Trophoblast cell (in vitro differentiated cells and primary cell): ENCODE measurements at regions not wholly inside any gene's neighbourhood (a gene's known extent, or its start where the extent isn't known, plus 50 kb on each side); places are given as distances from the start of the nearest gene placed in this dataset.

ENCODE experiments used
- DNase-seq, 2 donors: peaks; one replicate each; pipeline ENCODE4 v3.0.0-alpha.2; 2016
- H2AFZ ChIP-seq: 2 replicates; pipeline ENCODE4 v1.6.1; 2013; ENCODE audit warnings: low read length, moderate library complexity, mild to moderate bottlenecking; ENCODE audit not compliant: insufficient read depth, poor library complexity
- H2AK5ac ChIP-seq: 2 replicates; pipeline ENCODE4 v1.6.1; 2013; ENCODE audit warnings: mild to moderate bottlenecking, low read length
- H2BK120ac ChIP-seq: 2 replicates; pipeline ENCODE4 v1.6.1; 2013; ENCODE audit warnings: low read length, mild to moderate bottlenecking, moderate library complexity; ENCODE audit not compliant: insufficient read depth, poor library complexity
- H2BK12ac ChIP-seq: 2 replicates; pipeline ENCODE4 v1.6.1; 2013; ENCODE audit warnings: mild to moderate bottlenecking, low read length, moderate library complexity
- H2BK5ac ChIP-seq: 2 replicates; pipeline ENCODE4 v1.6.1; 2013; ENCODE audit warnings: low read length, low read depth, moderate library complexity, mild to moderate bottlenecking; ENCODE audit not compliant: poor library complexity
- H3K14ac ChIP-seq: 2 replicates; pipeline ENCODE4 v1.6.1; 2013; ENCODE audit warnings: mild to moderate bottlenecking, low read length
- H3K18ac ChIP-seq: 2 replicates; pipeline ENCODE4 v1.6.1; 2013; ENCODE audit warnings: mild to moderate bottlenecking, low read length
- H3K23ac ChIP-seq: 2 replicates; pipeline ENCODE4 v1.6.1; 2013; ENCODE audit warnings: low read length
- H3K27ac ChIP-seq: 2 replicates; pipeline ENCODE4 v1.5.1; 2013; ENCODE audit warnings: low read depth, mild to moderate bottlenecking, inconsistent platforms, low read length, moderate library complexity
- H3K27me3 ChIP-seq: 2 replicates; pipeline ENCODE4 v1.6.1; 2013; ENCODE audit warnings: inconsistent platforms, mild to moderate bottlenecking, low read length, moderate library complexity; ENCODE audit not compliant: insufficient read depth
- H3K36me3 ChIP-seq, 2 experiments: 1 replicate in 1 of 2; 2 replicates in 1 of 2; pipeline ENCODE4 v1.6.1; 2013; ENCODE audit warnings: low read length in 2 of 2, mild to moderate bottlenecking in 2 of 2, moderate library complexity in 1 of 2; ENCODE audit not compliant: insufficient read depth in 2 of 2, control insufficient read depth in 1 of 2
- H3K4ac ChIP-seq: 2 replicates; pipeline ENCODE4 v1.6.1; 2013; ENCODE audit warnings: low read depth, mild to moderate bottlenecking, low read length, moderate library complexity
- H3K4me1 ChIP-seq, 2 experiments: 1 replicate in 1 of 2; 2 replicates in 1 of 2; pipeline ENCODE4 v1.6.1; 2013; ENCODE audit warnings: low read length in 2 of 2, mild to moderate bottlenecking in 2 of 2, moderate library complexity in 1 of 2; ENCODE audit not compliant: insufficient read depth in 2 of 2, control insufficient read depth in 1 of 2
- H3K4me2 ChIP-seq: 2 replicates; pipeline ENCODE4 v1.6.1; 2013; ENCODE audit warnings: inconsistent platforms, mild to moderate bottlenecking, low read length, moderate library complexity
- H3K4me3 ChIP-seq: 2 replicates; pipeline ENCODE4 v1.5.1; 2013; ENCODE audit warnings: mild to moderate bottlenecking, low read depth, low read length, inconsistent platforms
- H3K79me1 ChIP-seq: one replicate; pipeline ENCODE4 v1.6.1; 2013; ENCODE audit warnings: low read length
- H3K79me2 ChIP-seq: 2 replicates; pipeline ENCODE4 v1.6.1; 2013; ENCODE audit warnings: low read length, mild to moderate bottlenecking; ENCODE audit not compliant: control insufficient read depth, insufficient read depth, poor library complexity
- H3K9ac ChIP-seq: 2 replicates; pipeline ENCODE4 v1.6.1; 2013; ENCODE audit warnings: mild to moderate bottlenecking, low read length
- H3K9me3 ChIP-seq: 2 replicates; pipeline ENCODE4 v1.6.1; 2013; ENCODE audit warnings: low read depth, mild to moderate bottlenecking, control low read depth, inconsistent platforms, low read length; ENCODE audit not compliant: insufficient read depth
- H4K12ac ChIP-seq: 2 replicates; pipeline ENCODE4 v1.6.1; 2013; ENCODE audit warnings: low read depth, mild to moderate bottlenecking, low read length, moderate library complexity
- H4K8ac ChIP-seq: 2 replicates; pipeline ENCODE4 v1.6.1; 2013; ENCODE audit warnings: low read depth, mild to moderate bottlenecking, low read length, moderate library complexity
- H4K91ac ChIP-seq: one replicate; pipeline ENCODE4 v1.6.1; 2013; ENCODE audit warnings: low read depth, mild to moderate bottlenecking, low read length, moderate library complexity
- WGBS: extraction: QIAGEN DNeasy Blood & Tissue Kit; methylation state at CpG from one replicate; pipeline ENCODE4 v1.1.7; 2013; ENCODE audit warnings: missing lambda C conversion rate; ENCODE audit not compliant: insufficient read length, insufficient coverage; ENCODE audit errors: extremely low coverage; 5-methylcytosine and 5-hydroxymethylcytosine counted together

GRCh38 chr9:86503314-86503713 is 149.1 kb upstream of the TUT7 start:
- Histone ChIP-seq H2BK120ac (no peak overlapping the region), H4K12ac (no peak overlapping the region), H2AFZ (no peak overlapping the region), H3K27me3 (no peaks in the 10 kb centered on the region), H3K27ac (no peak overlapping the region), H3K79me1 (peaks cover 5% of the 10 kb centered on the region), H3K9me3 (no peaks in the 10 kb centered on the region), H3K36me3 (no peaks in the 10 kb centered on the region), H2BK5ac (no peak overlapping the region), H3K23ac (no peak overlapping the region), H2BK12ac (no peak overlapping the region), H3K14ac (no peak overlapping the region), H4K91ac (no peak overlapping the region), H2AK5ac (no peak overlapping the region), H3K4me2 (no peak overlapping the region), H3K18ac (no peak overlapping the region), H3K9ac (no peak overlapping the region), H4K8ac (no peak overlapping the region), H3K4me3 (no peak overlapping the region), H3K4ac (no peak overlapping the region), H3K79me2 (no peaks in the 10 kb centered on the region), H3K4me1 (no peaks in the 10 kb centered on the region)
- DNase-seq = no peak
- WGBS = no CpG with 5 or more reads among the region's 1 CpG

- no peak overlapping the region for H2AFZ ChIP-seq
Measured at GRCh38 chr9:86500667-86501435, 146.6 kb upstream of the TUT7 start.

GRCh38 chr9:86500031-86500430 is 145.8 kb upstream of the TUT7 start:
- Histone ChIP-seq H2BK12ac (no peak overlapping the region), H3K4me3 (no peak overlapping the region), H3K4me1 (no peaks in the 10 kb centered on the region), H3K79me2 (no peaks in the 10 kb centered on the region), H4K91ac (no peak overlapping the region), H3K36me3 (no peaks in the 10 kb centered on the region), H3K14ac (no peak overlapping the region), H2BK5ac (no peak overlapping the region), H2AK5ac (no peak overlapping the region), H3K79me1 (peaks cover 2% of the 10 kb centered on the region), H3K18ac (no peak overlapping the region), H3K9me3 (no peaks in the 10 kb centered on the region), H3K4ac (no peak overlapping the region), H2AFZ (no peak overlapping the region), H4K12ac (no peak overlapping the region), H4K8ac (no peak overlapping the region), H3K4me2 (no peak overlapping the region), H3K9ac (no peak overlapping the region), H3K23ac (no peak overlapping the region), H3K27me3 (no peaks in the 10 kb centered on the region), H3K27ac (no peak overlapping the region), H2BK120ac (no peak overlapping the region)
- WGBS = no CpG with 5 or more reads among the region's 1 CpG
- no peak for DNase-seq

More at GRCh38 chr9:86500667-86501435, 146.6 kb upstream of the TUT7 start:
- Histone ChIP-seq H2BK120ac (no peak overlapping the region), H3K27ac (no peak overlapping the region), H3K4me3 (no peak overlapping the region), H2BK5ac (peak overlapping the region; percentile 63), H3K36me3 (no peaks in the 10 kb centered on the region), H3K4me1 (no peaks in the 10 kb centered on the region), H3K9me3 (no peaks in the 10 kb centered on the region), H3K79me1 (peaks cover 2% of the 10 kb centered on the region), H4K91ac (peak overlapping the region; percentile 43), H3K79me2 (no peaks in the 10 kb centered on the region), H3K4me2 (no peak overlapping the region), H3K14ac (no peak overlapping the region), H3K18ac (no peak overlapping the region), H2AK5ac (no peak overlapping the region), H2BK12ac (peak overlapping the region; percentile 92), H4K8ac (no peak overlapping the region), H3K4ac (no peak overlapping the region), H3K27me3 (no peaks in the 10 kb centered on the region), H3K9ac (no peak overlapping the region), H4K12ac (no peak overlapping the region), H3K23ac (no peak overlapping the region)
- DNase-seq = peak; percentile 56 to 85
- WGBS = no CpG with 5 or more reads among the region's 9 CpGs

- Histone ChIP-seq H2BK12ac (no peak overlapping the region), H3K36me3 (no peaks in the 10 kb centered on the region), H3K4me2 (no peak overlapping the region), H3K9ac (no peak overlapping the region), H3K79me2 (no peaks in the 10 kb centered on the region), H2AK5ac (no peak overlapping the region), H3K27me3 (no peaks in the 10 kb centered on the region), H4K12ac (no peak overlapping the region), H3K18ac (no peak overlapping the region), H2AFZ (no peak overlapping the region), H3K9me3 (no peaks in the 10 kb centered on the region), H3K14ac (no peak overlapping the region), H3K23ac (no peak overlapping the region), H4K8ac (no peak overlapping the region), H3K4ac (no peak overlapping the region), H2BK5ac (no peak overlapping the region), H3K79me1 (no peaks in the 10 kb centered on the region), H3K4me3 (no peak overlapping the region), H3K4me1 (no peaks in the 10 kb centered on the region), H4K91ac (no peak overlapping the region), H2BK120ac (no peak overlapping the region), H3K27ac (no peak overlapping the region)
- no CpG with 5 or more reads among the region's 5 CpGs for WGBS
- DNase-seq = peak; percentile 33 to 67
Measured at GRCh38 chr9:86494644-86495111, 140.5 kb upstream of the TUT7 start.
